NCI-H2171 (cell line): ENCODE measurements at regions not wholly inside any gene's neighbourhood (a gene's known extent, or its start where the extent isn't known, plus 50 kb on each side); places are given as distances from the start of the nearest gene placed in this dataset.

ENCODE experiments used
- DNase-seq: peaks from one replicate; lab custom pipeline; 2025; lab: John Stamatoyannopoulos, UW

- DNase-seq: no peak
These were observed 143.2 kb downstream of the DDX1 start for GRCh38 chr2:15734674-15735483.

GRCh38 chr2:15735484-15736326 lies 144.0 kb downstream of the DDX1 start:
- DNase-seq: no peak

GRCh38 chr2:15736396-15737180 lies 144.9 kb downstream of the DDX1 start:
- no peak for DNase-seq

GRCh38 chr2:15737314-15738224 lies 145.9 kb downstream of the DDX1 start:
- DNase-seq: no peak

GRCh38 chr2:15738225-15738546 lies 146.5 kb downstream of the DDX1 start:
- no peak for DNase-seq

GRCh38 chr2:15738943-15739342 lies 147.3 kb downstream of the DDX1 start:
- DNase-seq: no peak

- no peak for DNase-seq
These were observed 153.2 kb downstream of the DDX1 start for GRCh38 chr2:15744820-15745219.

- no peak for DNase-seq
These were observed 153.7 kb downstream of the DDX1 start for GRCh38 chr2:15745350-15745749.

GRCh38 chr2:15745907-15746702 lies 154.4 kb downstream of the DDX1 start:
- no peak for DNase-seq

- no peak for DNase-seq
These were observed 155.3 kb downstream of the DDX1 start for GRCh38 chr2:15746703-15747550.

GRCh38 chr2:15747603-15748471 lies 156.2 kb downstream of the DDX1 start:
- no peak for DNase-seq

- DNase-seq: no peak
These were observed 157.2 kb downstream of the DDX1 start for GRCh38 chr2:15748736-15749323.

- DNase-seq: no peak
These were observed 158.1 kb downstream of the DDX1 start for GRCh38 chr2:15749460-15750432.

GRCh38 chr2:15750433-15750814 lies 158.8 kb downstream of the DDX1 start:
- DNase-seq: no peak

- DNase-seq: no peak
These were observed 159.2 kb downstream of the DDX1 start for GRCh38 chr2:15750822-15751329.

GRCh38 chr2:15751477-15751876 lies 159.8 kb downstream of the DDX1 start:
- DNase-seq: no peak
